ENCODE measurements at regions not wholly inside any gene's neighbourhood (a gene's known extent, or its start where the extent isn't known, plus 50 kb on each side); places are given as distances from the start of the nearest gene placed in this dataset.

- no peaks in the 10 kb centered on the region for H3K27me3 ChIP-seq (ENCODE audit: control insufficient read depth in 1 of 2, insufficient read depth in 2 of 2, low read length in 2 of 2)
- no peaks in the 10 kb centered on the region for H3K9me3 ChIP-seq (ENCODE audit: low read length)
- POLR2A ChIA-PET, result no interaction called here
- H2AFZ ChIP-seq (ENCODE audit: low read length), result no peak overlapping the region
- no peak for DNase-seq (ENCODE audit: low spot score)
- H3K9ac ChIP-seq (ENCODE audit: insufficient read depth, low read depth, low read length), result no peak overlapping the region
- H3K4me3 ChIP-seq (replicated peaks in 1 of 3; ENCODE audit: insufficient read depth in 1 of 3, low read depth in 2 of 3, low read length in 3 of 3), result no peak overlapping the region
- no peak overlapping the region for H3K4me2 ChIP-seq (ENCODE audit: low read depth, low read length)
- BruUV-seq (replicated peaks), result no TSS peak
- no peak for ATAC-seq
- H3K27ac ChIP-seq (ENCODE audit: extremely low read length, insufficient read depth, low read length), result no peak overlapping the region
- H3K4me1 ChIP-seq (ENCODE audit: insufficient read depth, low read length), result no peaks in the 10 kb centered on the region
- intact Hi-C loops (cut with micrococcal nuclease; ENCODE audit: unreplicated experiment) (no loop called here), in situ Hi-C loops (cut with HindIII; ENCODE audit: extremely low pct_ligation_motif_present, low pct_unique_long_range_greater_than_20kb) (no loop called here)
- no peaks in the 10 kb centered on the region for H3K79me2 ChIP-seq (ENCODE audit: insufficient read depth, low read length)
- H4K20me1 ChIP-seq (ENCODE audit: insufficient read depth, low read length), result no peaks in the 10 kb centered on the region
- WGBS (ENCODE audit: low lambda C conversion rate), result 89% methylated on average over 3 of the region's 3 CpGs
- TF ChIP-seq CHD4 (IDR thresholded peaks at IDR 0.05; ENCODE audit: borderline replicate concordance, low read length), result no peak
- peak; percentile 95 for TF ChIP-seq ZKSCAN1 (IDR thresholded peaks at IDR 0.05; ENCODE audit: low read length)
- TF ChIP-seq JUN (CRISPR knock-in tag; IDR thresholded peaks at IDR 0.05), result no peak
- no peak for TF ChIP-seq MIXL1 (CRISPR knock-in tag; IDR thresholded peaks at IDR 0.05)
- TF ChIP-seq TFDP2 (CRISPR knock-in tag; IDR thresholded peaks at IDR 0.05), result no peak
- TF ChIP-seq ZNF652 (CRISPR knock-in tag; IDR thresholded peaks at IDR 0.05; ENCODE audit: borderline replicate concordance, low read depth), result no peak
- no peak for TF ChIP-seq ZNF674 (CRISPR knock-in tag; IDR thresholded peaks at IDR 0.05; ENCODE audit: low read depth)
- no peak for TF ChIP-seq U2AF1 (optimal IDR thresholded peaks at IDR 0.05; ENCODE audit: low read depth, low read length)
- no peak for TF ChIP-seq PHF5A (CRISPR knock-in tag; IDR thresholded peaks at IDR 0.05; ENCODE audit: low read depth, unreplicated experiment)
- TF ChIP-seq ZSCAN29 (CRISPR knock-in tag; conservative IDR thresholded peaks at IDR 0.05), result no peak
- TF ChIP-seq NONO (IDR thresholded peaks at IDR 0.05), result no peak
- no peak for TF ChIP-seq NONO (CRISPR knock-in tag; conservative IDR thresholded peaks at IDR 0.05)
- no peak for TF ChIP-seq FOSL1 (CRISPR knock-in tag; IDR thresholded peaks at IDR 0.05; ENCODE audit: borderline replicate concordance)
- no peak for TF ChIP-seq ZNF101 (CRISPR knock-in tag; IDR thresholded peaks at IDR 0.05; ENCODE audit: borderline replicate concordance, low read depth)
- TF ChIP-seq ZMAT3 (CRISPR knock-in tag; conservative IDR thresholded peaks at IDR 0.05), result no peak
- no peak for TF ChIP-seq ZNF224 (CRISPR knock-in tag; IDR thresholded peaks at IDR 0.05)
- TF ChIP-seq ZNF232 (CRISPR knock-in tag; IDR thresholded peaks at IDR 0.05; ENCODE audit: borderline replicate concordance), result peak; percentile 47; the same call in 1 of the 2 replicates
- FAIRE-seq, result no peak
- CTCF ChIA-PET (ENCODE audit: low intra/inter-chr PET ratio, low total read pairs), result no interaction called here
- H3K36me3 ChIP-seq (replicated peaks in 1 of 2; ENCODE audit: control insufficient read depth in 1 of 2, insufficient read depth in 2 of 2, low read length in 2 of 2), result no peaks in the 10 kb centered on the region; a peak in 1 of 5 replicates
Observed at GRCh38 chr19:5234412-5234811, 106.2 kb downstream of the PTPRS start.

Data from HepG2 (cell line).